Spleen (tissue), 7 donors: ENCODE measurements at regions not wholly inside any gene's neighbourhood (a gene's known extent, or its start where the extent isn't known, plus 50 kb on each side); places are given as distances from the start of the nearest gene placed in this dataset.

Experiments used
- CTCF ChIP-seq, 11 experiments: fragments of 200-600 bp in 7 of 11; fragments of 450-650 bp in 4 of 11; sonication (generic) in 4 of 11; IDR thresholded peaks in 8 of 11; conservative IDR thresholded peaks in 3 of 11; 1 replicate in 7 of 11; 2 replicates in 4 of 11; pipeline versions ENCODE4 v1.4.0 to v1.8.0; 2016 to 2021; ENCODE audit warnings: antibody characterized with exemption in 11 of 11, inconsistent platforms in 4 of 11, mild to moderate bottlenecking in 1 of 11
- POLR2A ChIP-seq, 3 donors: fragments of 450-650 bp; IDR thresholded peaks; one replicate each; pipeline ENCODE4 v1.5.1; 2017; ENCODE audit warnings: antibody characterized with exemption in 3 of 3, mild to moderate bottlenecking in 1 of 3
- donor health status: DM: no; HTN: no; CAD: no; lungs with moderate emphysema.
- donor health status: DM: no; HTN: no; CAD: no.
- donor health status: DM: no; HTN: no; CAD: no.

DNA sequence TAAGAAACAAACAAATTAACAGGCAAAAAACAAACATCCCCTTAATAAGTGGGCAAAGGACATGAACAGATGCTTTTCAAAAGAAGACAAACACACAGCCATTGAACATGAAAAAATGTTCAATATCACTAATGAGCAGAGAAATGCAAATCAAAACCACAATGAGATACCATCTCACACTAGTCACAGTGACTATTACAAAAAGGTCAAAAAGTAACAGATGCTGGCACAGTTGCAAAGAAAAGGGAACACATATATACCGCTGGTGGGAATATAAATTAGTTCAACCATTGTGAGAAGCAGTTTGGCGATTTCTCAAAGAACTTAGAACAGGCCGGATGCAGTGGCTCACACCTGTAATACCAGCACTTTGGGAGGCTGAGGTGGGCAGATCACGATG, 146.1 kb upstream of the NEIL3 start:
- no peak for TF ChIP-seq CTCF (IDR thresholded peaks at IDR 0.05 in 8 of 11, conservative IDR thresholded peaks at IDR 0.05 in 3 of 11)
- no peak for TF ChIP-seq POLR2A (IDR thresholded peaks at IDR 0.05)
